B cell (primary cell): ENCODE measurements at regions not wholly inside any gene's neighbourhood (a gene's known extent, or its start where the extent isn't known, plus 50 kb on each side); places are given as distances from the start of the nearest gene placed in this dataset.

ENCODE experiments used
- CTCF ChIP-seq: fragments of 200-600 bp; IDR thresholded peaks from one replicate; pipeline ENCODE4 v1.8.0; 2022; ENCODE audit warnings: antibody characterized with exemption, mild to moderate bottlenecking
- EZH2 ChIP-seq: IDR thresholded peaks from 2 replicates; pipeline ENCODE4 v1.6.1; 2012; ENCODE audit warnings: borderline replicate concordance, low read depth, mild to moderate bottlenecking, moderate library complexity, low read length; ENCODE audit not compliant: insufficient read depth, poor library complexity, severe bottlenecking

GRCh38 chr11:81548123-81548522 lies 1185.5 kb downstream of the FAM181B start:
- TF ChIP-seq CTCF, result no peak
- no peak for TF ChIP-seq EZH2
